Smooth muscle cell (in vitro differentiated cells): ENCODE measurements at regions not wholly inside any gene's neighbourhood (a gene's known extent, or its start where the extent isn't known, plus 50 kb on each side); places are given as distances from the start of the nearest gene placed in this dataset.

Experiments
- DNase-seq: peaks from one replicate; lab custom pipeline; 2025; ENCODE audit not compliant: unreplicated experiment; lab: John Stamatoyannopoulos, UW
- H2AFZ ChIP-seq: fragments of 200-600 bp; sonication (generic); 2 replicates; pipeline ENCODE4 v1.6.0; 2016; ENCODE audit warnings: antibody characterized with exemption, low read depth, mild to moderate bottlenecking
- H3F3A ChIP-seq: fragments of 200-600 bp; sonication (generic); 2 replicates; pipeline ENCODE4 v1.6.0; 2017; ENCODE audit warnings: antibody characterized with exemption, low read depth
- H3K27ac ChIP-seq: fragments of 200-600 bp; sonication (generic); 2 replicates; pipeline ENCODE4 v1.5.1; 2016; ENCODE audit warnings: low read depth, mild to moderate bottlenecking
- H3K27me3 ChIP-seq: fragments of 200-600 bp; sonication (generic); 2 replicates; pipeline ENCODE4 v1.6.1; 2016; ENCODE audit warnings: low read depth, mild to moderate bottlenecking
- H3K36me3 ChIP-seq: fragments of 200-600 bp; sonication (generic); 2 replicates; pipeline ENCODE4 v1.5.1; 2016; ENCODE audit warnings: low read depth
- H3K4me1 ChIP-seq: fragments of 200-600 bp; sonication (generic); 2 replicates; pipeline ENCODE4 v1.5.1; 2016; ENCODE audit warnings: low read depth
- H3K4me2 ChIP-seq: fragments of 200-600 bp; sonication (generic); 2 replicates; pipeline ENCODE4 v1.6.0; 2016; ENCODE audit warnings: mild to moderate bottlenecking
- H3K4me3 ChIP-seq: fragments of 200-600 bp; sonication (generic); 2 replicates; pipeline ENCODE4 v1.5.1; 2016; ENCODE audit warnings: mild to moderate bottlenecking
- H3K79me2 ChIP-seq: fragments of 200-600 bp; sonication (generic); 2 replicates; pipeline ENCODE4 v1.6.0; 2016; ENCODE audit warnings: low read depth, mild to moderate bottlenecking
- H3K9ac ChIP-seq: fragments of 200-600 bp; sonication (generic); 2 replicates; pipeline ENCODE4 v1.6.0; 2016; ENCODE audit warnings: low read depth
- H3K9me3 ChIP-seq: fragments of 200-600 bp; sonication (generic); replicated peaks from 2 replicates; pipeline ENCODE4 v1.5.1; 2016; ENCODE audit warnings: low read depth
- H4K20me1 ChIP-seq: fragments of 200-600 bp; sonication (generic); 2 replicates; pipeline ENCODE4 v1.6.0; 2016; ENCODE audit warnings: low read depth
- WGBS: methylation state at CpG from one replicate; pipeline ENCODE4 v1.1.7; 2016; ENCODE audit warnings: low lambda C conversion rate; 5-methylcytosine and 5-hydroxymethylcytosine counted together
- TF ChIP-seq, protein P1 (sequence below): fragments of 200-600 bp; sonication (generic); IDR thresholded peaks from 2 replicates; pipeline ENCODE4 v1.5.1; 2017; ENCODE audit warnings: borderline replicate concordance, mild to moderate bottlenecking, antibody characterized with exemption; ENCODE audit not compliant: insufficient read depth, poor library complexity, severe bottlenecking

GRCh38 chr12:105733579-105733978 lies 403.1 kb downstream of the C12orf75 start:
- Histone ChIP-seq H3K79me2 (no peaks in the 10 kb centered on the region), H3K4me2 (no peak overlapping the region), H4K20me1 (no peaks in the 10 kb centered on the region), H3K4me3 (no peak overlapping the region), H3K9me3 (no peaks in the 10 kb centered on the region), H3F3A (no peaks in the 10 kb centered on the region), H3K27ac (no peak overlapping the region), H3K9ac (no peak overlapping the region), H3K4me1 (no peaks in the 10 kb centered on the region), H2AFZ (no peak overlapping the region), H3K36me3 (no peaks in the 10 kb centered on the region), H3K27me3 (no peaks in the 10 kb centered on the region)
- WGBS: 94% methylated on average over 1 of the region's 1 CpG
- DNase-seq: no peak
- TF ChIP-seq, protein P1, sequence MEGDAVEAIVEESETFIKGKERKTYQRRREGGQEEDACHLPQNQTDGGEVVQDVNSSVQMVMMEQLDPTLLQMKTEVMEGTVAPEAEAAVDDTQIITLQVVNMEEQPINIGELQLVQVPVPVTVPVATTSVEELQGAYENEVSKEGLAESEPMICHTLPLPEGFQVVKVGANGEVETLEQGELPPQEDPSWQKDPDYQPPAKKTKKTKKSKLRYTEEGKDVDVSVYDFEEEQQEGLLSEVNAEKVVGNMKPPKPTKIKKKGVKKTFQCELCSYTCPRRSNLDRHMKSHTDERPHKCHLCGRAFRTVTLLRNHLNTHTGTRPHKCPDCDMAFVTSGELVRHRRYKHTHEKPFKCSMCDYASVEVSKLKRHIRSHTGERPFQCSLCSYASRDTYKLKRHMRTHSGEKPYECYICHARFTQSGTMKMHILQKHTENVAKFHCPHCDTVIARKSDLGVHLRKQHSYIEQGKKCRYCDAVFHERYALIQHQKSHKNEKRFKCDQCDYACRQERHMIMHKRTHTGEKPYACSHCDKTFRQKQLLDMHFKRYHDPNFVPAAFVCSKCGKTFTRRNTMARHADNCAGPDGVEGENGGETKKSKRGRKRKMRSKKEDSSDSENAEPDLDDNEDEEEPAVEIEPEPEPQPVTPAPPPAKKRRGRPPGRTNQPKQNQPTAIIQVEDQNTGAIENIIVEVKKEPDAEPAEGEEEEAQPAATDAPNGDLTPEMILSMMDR: no peak

- Histone ChIP-seq H3K36me3 (no peaks in the 10 kb centered on the region), H3K4me1 (peaks cover 15% of the 10 kb centered on the region), H3K79me2 (no peaks in the 10 kb centered on the region), H3K27me3 (no peaks in the 10 kb centered on the region), H4K20me1 (no peaks in the 10 kb centered on the region), H3K9me3 (no peaks in the 10 kb centered on the region), H3K9ac (no peak overlapping the region), H3F3A (peaks cover 6% of the 10 kb centered on the region), H3K4me2 (no peak overlapping the region), H3K27ac (no peak overlapping the region), H2AFZ (no peak overlapping the region), H3K4me3 (no peak overlapping the region)
- DNase-seq: no peak
- WGBS: 57% methylated on average over 5 of the region's 5 CpGs
- TF ChIP-seq, protein P1: no peak
These were observed 402.3 kb downstream of the NUAK1 start for GRCh38 chr12:105736498-105736897.

- 48% methylated on average over 9 of the region's 9 CpGs for WGBS
- H3K79me2 ChIP-seq: no peaks in the 10 kb centered on the region
- H3K36me3 ChIP-seq: no peaks in the 10 kb centered on the region
- H3K27me3 ChIP-seq: no peaks in the 10 kb centered on the region
- H4K20me1 ChIP-seq: no peaks in the 10 kb centered on the region
- H3K4me1 ChIP-seq: peaks cover 17% of the 10 kb centered on the region
- peak overlapping the region; percentile 37 for H3K27ac ChIP-seq
- DNase-seq: no peak
- H3K9me3 ChIP-seq: no peaks in the 10 kb centered on the region
- H3K4me2 ChIP-seq: peak overlapping the region; percentile 11
- peak overlapping the region; percentile 0 for H2AFZ ChIP-seq
- TF ChIP-seq, protein P1: no peak
- peaks cover 8% of the 10 kb centered on the region for H3F3A ChIP-seq
- H3K4me3 ChIP-seq: no peak overlapping the region
- H3K9ac ChIP-seq: no peak overlapping the region
These were observed 400.7 kb downstream of the NUAK1 start for GRCh38 chr12:105738051-105738450.

- TF ChIP-seq, protein P1: no peak
- Histone ChIP-seq H3K4me2 (no peak overlapping the region), H3K27ac (no peak overlapping the region), H3K4me3 (no peak overlapping the region), H3K9ac (no peak overlapping the region), H3K36me3 (no peaks in the 10 kb centered on the region), H3K9me3 (no peaks in the 10 kb centered on the region), H4K20me1 (no peaks in the 10 kb centered on the region), H3K79me2 (no peaks in the 10 kb centered on the region), H3K4me1 (peaks cover 17% of the 10 kb centered on the region), H3F3A (peaks cover 8% of the 10 kb centered on the region), H2AFZ (no peak overlapping the region), H3K27me3 (no peaks in the 10 kb centered on the region)
- WGBS: 76% methylated on average over 2 of the region's 2 CpGs
- DNase-seq: no peak
These were observed 398.4 kb downstream of the NUAK1 start for GRCh38 chr12:105740369-105740768.
